PC-3 (cell line): ENCODE measurements at regions not wholly inside any gene's neighbourhood (a gene's known extent, or its start where the extent isn't known, plus 50 kb on each side); places are given as distances from the start of the nearest gene placed in this dataset.

Source experiments
- ATAC-seq: fragments of 200-7000 bp; cut with Tn5 transposase; 2 replicates; pipeline ENCODE4 v1.9.1; 2020; ENCODE audit warnings: mild to moderate bottlenecking, moderate library complexity
- BruUV-seq: library from RNA; stranded (reverse); fragments of 400-500 nt; replicated peaks from 2 replicates; lab custom pipeline; 2021; lab: Mats Ljungman, UMichigan
- CTCF ChIA-PET: fragments of 300-600 bp; sonication (Branson Sonifier 250); formaldehyde crosslinking; loops from one replicate; lab custom pipeline; 2022; ENCODE audit warnings: antibody characterized with exemption; lab: Charles Lee
- POLR2A ChIA-PET: fragments of 300-600 bp; sonication (Branson Sonifier 250); formaldehyde crosslinking; loops from one replicate; lab custom pipeline; 2022; ENCODE audit warnings: antibody characterized with exemption; ENCODE audit not compliant: unreplicated experiment; lab: Charles Lee
- DNase-seq: peaks from one replicate; pipeline ENCODE4 v3.0.0-alpha.2; 2015
- H2AFZ ChIP-seq: fragments of 300-600 bp; sonication (generic); 2 replicates; pipeline ENCODE4 v1.6.0; 2016; ENCODE audit warnings: antibody characterized with exemption, low read length
- H3F3A ChIP-seq: fragments of 300-600 bp; sonication (generic); one replicate; pipeline ENCODE4 v1.6.0; 2017; ENCODE audit warnings: antibody characterized with exemption, low read length, control low read depth, mild to moderate bottlenecking; ENCODE audit not compliant: unreplicated experiment
- H3K27ac ChIP-seq: fragments of 300-600 bp; sonication (generic); 2 replicates; pipeline ENCODE4 v1.5.1; 2016; ENCODE audit warnings: mild to moderate bottlenecking, low read length
- H3K27me3 ChIP-seq: fragments of 300-600 bp; sonication (generic); 2 replicates; pipeline ENCODE4 v1.6.1; 2016; ENCODE audit warnings: low read length, mixed read lengths
- H3K36me3 ChIP-seq: fragments of 300-600 bp; sonication (generic); 2 replicates; pipeline ENCODE4 v1.6.1; 2016; ENCODE audit warnings: low read depth, mixed run types, low read length, mixed read lengths
- H3K4me1 ChIP-seq: fragments of 300-600 bp; sonication (generic); 2 replicates; pipeline ENCODE4 v1.5.1; 2016; ENCODE audit warnings: low read length; ENCODE audit not compliant: insufficient read depth
- H3K4me2 ChIP-seq: fragments of 300-600 bp; sonication (generic); 2 replicates; pipeline ENCODE4 v1.6.0; 2016; ENCODE audit warnings: low read length
- H3K4me3 ChIP-seq: fragments of 300-600 bp; sonication (generic); 2 replicates; pipeline ENCODE4 v1.5.1; 2016; ENCODE audit warnings: mild to moderate bottlenecking, low read length, mixed read lengths
- H3K79me2 ChIP-seq: fragments of 300-600 bp; sonication (generic); 2 replicates; pipeline ENCODE4 v1.6.1; 2017; ENCODE audit warnings: low read length, mixed read lengths
- H3K9ac ChIP-seq: fragments of 300-600 bp; sonication (generic); 2 replicates; pipeline ENCODE4 v1.6.0; 2016; ENCODE audit warnings: mild to moderate bottlenecking, low read length
- H3K9me2 ChIP-seq: fragments of 300-600 bp; sonication (generic); replicated peaks from 2 replicates; pipeline ENCODE4 v1.6.1; 2016; ENCODE audit warnings: mixed run types, low read length, mixed read lengths
- H3K9me3 ChIP-seq: fragments of 300-600 bp; sonication (generic); 2 replicates; pipeline ENCODE4 v1.6.1; 2016; ENCODE audit warnings: low read length, mixed read lengths
- H4K20me1 ChIP-seq: fragments of 300-600 bp; sonication (generic); 2 replicates; pipeline ENCODE4 v1.6.1; 2016; ENCODE audit warnings: low read length, mixed read lengths
- EZH2 ChIP-seq: fragments of 300-600 bp; sonication (generic); IDR thresholded peaks from one replicate; pipeline ENCODE4 v1.6.1; 2017; ENCODE audit warnings: antibody characterized with exemption, mild to moderate bottlenecking, low read length; ENCODE audit not compliant: unreplicated experiment
- EZH2phosphoT487 ChIP-seq: fragments of 300-600 bp; sonication (generic); IDR thresholded peaks from 2 replicates; pipeline ENCODE4 v1.6.1; 2018; ENCODE audit warnings: mild to moderate bottlenecking, antibody characterized with exemption, low read length, borderline replicate concordance
- intact Hi-C: fragments of 100-400 bp; cut with micrococcal nuclease; formaldehyde crosslinking; loops from 2 replicates; pipeline ENCODE4 v1.9.0; 2023
- TF ChIP-seq, protein P1 (sequence below): fragments of 300-600 bp; sonication (generic); conservative IDR thresholded peaks from 2 replicates; pipeline ENCODE4 v1.5.1; 2017; ENCODE audit warnings: antibody characterized with exemption, low read depth, mild to moderate bottlenecking, low read length

DNA sequence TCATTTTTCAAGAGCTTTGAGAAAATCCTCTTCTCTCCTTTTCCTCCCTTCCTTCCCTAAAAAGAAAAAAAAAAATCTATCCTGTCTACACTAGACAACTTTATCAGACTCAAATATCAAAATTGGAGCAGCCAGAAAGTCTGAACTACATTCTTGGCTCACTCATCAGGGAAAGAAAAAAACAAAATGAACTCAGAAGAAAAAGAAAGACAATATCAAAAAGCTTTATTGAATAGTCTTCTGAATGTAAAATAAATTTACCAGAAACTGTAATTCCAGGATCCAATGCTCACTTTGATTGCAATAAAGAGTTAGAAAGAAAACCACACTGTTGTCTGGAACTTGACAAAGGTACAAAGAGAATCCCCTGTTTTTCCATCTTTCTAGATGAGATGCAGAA is 507.2 kb upstream of the MPDZ start:
- CTCF ChIA-PET, result no interaction called here
- ATAC-seq (no peak), DNase-seq (no peak)
- intact Hi-C loops, result no loop called here
- Histone ChIP-seq H3K36me3 (no peaks in the 10 kb centered on the region), H3K27me3 (no peaks in the 10 kb centered on the region), H3K79me2 (no peaks in the 10 kb centered on the region), H3K9ac (no peak overlapping the region), H4K20me1 (no peaks in the 10 kb centered on the region), H3K4me2 (no peak overlapping the region), H2AFZ (no peak overlapping the region), H3K4me3 (no peak overlapping the region), H3F3A (no peaks in the 10 kb centered on the region), H3K9me3 (no peaks in the 10 kb centered on the region), H3K9me2 (no peaks in the 10 kb centered on the region), H3K27ac (no peak overlapping the region), H3K4me1 (no peaks in the 10 kb centered on the region)
- TF ChIP-seq, protein P1, sequence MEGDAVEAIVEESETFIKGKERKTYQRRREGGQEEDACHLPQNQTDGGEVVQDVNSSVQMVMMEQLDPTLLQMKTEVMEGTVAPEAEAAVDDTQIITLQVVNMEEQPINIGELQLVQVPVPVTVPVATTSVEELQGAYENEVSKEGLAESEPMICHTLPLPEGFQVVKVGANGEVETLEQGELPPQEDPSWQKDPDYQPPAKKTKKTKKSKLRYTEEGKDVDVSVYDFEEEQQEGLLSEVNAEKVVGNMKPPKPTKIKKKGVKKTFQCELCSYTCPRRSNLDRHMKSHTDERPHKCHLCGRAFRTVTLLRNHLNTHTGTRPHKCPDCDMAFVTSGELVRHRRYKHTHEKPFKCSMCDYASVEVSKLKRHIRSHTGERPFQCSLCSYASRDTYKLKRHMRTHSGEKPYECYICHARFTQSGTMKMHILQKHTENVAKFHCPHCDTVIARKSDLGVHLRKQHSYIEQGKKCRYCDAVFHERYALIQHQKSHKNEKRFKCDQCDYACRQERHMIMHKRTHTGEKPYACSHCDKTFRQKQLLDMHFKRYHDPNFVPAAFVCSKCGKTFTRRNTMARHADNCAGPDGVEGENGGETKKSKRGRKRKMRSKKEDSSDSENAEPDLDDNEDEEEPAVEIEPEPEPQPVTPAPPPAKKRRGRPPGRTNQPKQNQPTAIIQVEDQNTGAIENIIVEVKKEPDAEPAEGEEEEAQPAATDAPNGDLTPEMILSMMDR, result no peak
- TF ChIP-seq EZH2 (no peak), EZH2phosphoT487 (no peak)
- no TSS peak for BruUV-seq
- POLR2A ChIA-PET, result no interaction called here

DNA sequence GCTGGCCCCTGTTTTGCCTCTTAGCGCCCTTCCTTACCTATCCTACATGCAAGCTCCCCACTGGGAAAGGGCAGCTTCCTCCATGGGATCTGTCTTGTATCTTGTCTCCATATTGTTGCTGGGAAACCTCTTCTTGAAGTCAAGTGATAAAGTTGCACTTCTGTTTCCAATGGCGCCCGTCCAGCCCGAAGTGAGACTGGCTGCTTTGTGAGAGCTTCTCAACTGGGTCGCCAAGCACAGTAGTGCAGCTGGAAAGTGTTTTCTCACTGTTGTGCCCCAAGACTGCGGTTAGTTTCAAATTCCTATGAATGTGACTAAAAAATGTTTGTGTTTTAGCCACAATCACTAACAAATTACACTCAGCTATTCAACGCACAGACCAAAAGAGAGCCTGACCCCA is 506.6 kb upstream of the MPDZ start:
- H3K4me2 ChIP-seq, result no peak overlapping the region
- CTCF ChIA-PET, result no interaction called here
- no peak overlapping the region for H3K4me3 ChIP-seq
- no peak for ATAC-seq
- H3K9me3 ChIP-seq, result no peaks in the 10 kb centered on the region
- TF ChIP-seq EZH2 (no peak), EZH2phosphoT487 (no peak)
- TF ChIP-seq, protein P1, result no peak
- no peaks in the 10 kb centered on the region for H3F3A ChIP-seq
- no TSS peak for BruUV-seq
- no peak for DNase-seq
- intact Hi-C loops, result no loop called here
- no peaks in the 10 kb centered on the region for H3K36me3 ChIP-seq
- POLR2A ChIA-PET, result no interaction called here
- H3K9ac ChIP-seq, result no peak overlapping the region
- H2AFZ ChIP-seq, result no peak overlapping the region
- no peaks in the 10 kb centered on the region for H3K4me1 ChIP-seq
- H3K27ac ChIP-seq, result no peak overlapping the region
- no peaks in the 10 kb centered on the region for H3K79me2 ChIP-seq
- H3K9me2 ChIP-seq, result no peaks in the 10 kb centered on the region
- no peaks in the 10 kb centered on the region for H3K27me3 ChIP-seq
- no peaks in the 10 kb centered on the region for H4K20me1 ChIP-seq

DNA sequence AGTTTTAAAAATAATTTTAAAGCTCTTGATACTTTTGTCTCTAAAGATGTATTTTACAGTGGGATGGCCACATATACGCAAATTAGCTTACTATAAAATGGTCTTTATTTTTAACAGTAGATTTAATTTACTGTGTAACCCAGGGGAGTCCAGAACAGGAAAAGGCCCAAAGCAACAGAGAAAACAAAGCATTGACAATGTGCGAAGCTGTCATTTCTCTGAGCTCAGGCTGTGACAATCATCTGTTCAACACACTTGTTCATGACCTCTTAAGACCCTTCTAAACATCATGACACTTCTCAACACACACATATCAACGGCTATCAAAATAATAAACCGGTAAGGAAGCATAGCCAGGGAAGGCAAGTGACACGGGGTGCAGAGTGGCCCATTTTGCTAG is 499.6 kb upstream of the MPDZ start:
- Histone ChIP-seq H3K9ac (no peak overlapping the region), H3K4me3 (no peak overlapping the region), H3F3A (no peaks in the 10 kb centered on the region), H3K9me2 (no peaks in the 10 kb centered on the region), H3K27me3 (no peaks in the 10 kb centered on the region), H3K4me1 (no peaks in the 10 kb centered on the region), H3K9me3 (no peaks in the 10 kb centered on the region), H3K36me3 (no peaks in the 10 kb centered on the region), H3K79me2 (no peaks in the 10 kb centered on the region), H3K27ac (no peak overlapping the region), H3K4me2 (no peak overlapping the region), H2AFZ (no peak overlapping the region), H4K20me1 (no peaks in the 10 kb centered on the region)
- no peak for TF ChIP-seq EZH2
- TF ChIP-seq, protein P1, result no peak
- TF ChIP-seq EZH2phosphoT487, result no peak
- no TSS peak for BruUV-seq
- ATAC-seq (no peak), DNase-seq (no peak)
- intact Hi-C loops, result no loop called here
- ChIA-PET CTCF (no interaction called here), POLR2A (no interaction called here)
